Activated T-cell treated with anti-CD3 and anti-CD28 coated beads, Interleukin-2, amount 50 U/mL, for 4 hours (primary cell): ENCODE measurements at regions not wholly inside any gene's neighbourhood (a gene's known extent, or its start where the extent isn't known, plus 50 kb on each side); places are given as distances from the start of the nearest gene placed in this dataset.
A peak's percentile ranks its signal among the peaks of the same experiment; 100 is the strongest.
"Not testable (repeated sequence)": the region's sequence is repeated elsewhere in the genome, so short reads cannot be mapped to it uniquely, and the experiment has no call there.

Source experiments
- ATAC-seq, 2 donors: fragments of 200-7000 bp; cut with Tn5 transposase; one replicate each; pipeline ENCODE4 v1.10.0; 2021
- DNase-seq: peaks from one replicate; pipeline ENCODE4 v3.0.0-alpha.2; 2020
- H3K27me3 Mint-ChIP-seq: one replicate; pipeline ENCODE4 v1.8.0; 2021; ENCODE audit warnings: low read depth, mixed read lengths
- H3K36me3 Mint-ChIP-seq: one replicate; pipeline ENCODE4 v1.8.0; 2022; ENCODE audit warnings: mixed read lengths; ENCODE audit not compliant: insufficient read depth
- H3K4me1 Mint-ChIP-seq: one replicate; pipeline ENCODE4 v1.8.0; 2021; ENCODE audit warnings: low read depth, mixed read lengths
- H3K4me3 Mint-ChIP-seq: one replicate; pipeline ENCODE4 v1.8.0; 2021; ENCODE audit warnings: mild to moderate bottlenecking, moderate library complexity, mixed read lengths
- H3K9me3 Mint-ChIP-seq: one replicate; pipeline ENCODE4 v1.8.0; 2021; ENCODE audit warnings: mixed read lengths

GRCh38 chr1:228944935-228945371, 209.7 kb downstream of the RHOU start:
- Mint-ChIP-seq H3K27me3 (no peaks in the 10 kb centered on the region), H3K9me3 (no peaks in the 10 kb centered on the region), H3K4me1 (no peaks in the 10 kb centered on the region), H3K36me3 (no peaks in the 10 kb centered on the region), H3K4me3 (no peak overlapping the region)
- ATAC-seq (peak in 1 of 2 donors; percentile 53), DNase-seq (no peak)

- Mint-ChIP-seq H3K9me3 (no peaks in the 10 kb centered on the region), H3K27me3 (no peaks in the 10 kb centered on the region), H3K36me3 (no peaks in the 10 kb centered on the region), H3K4me1 (no peaks in the 10 kb centered on the region), H3K4me3 (no peak overlapping the region)
- DNase-seq (no peak), ATAC-seq (no peak)
Measured at GRCh38 chr1:228945885-228946284, 210.6 kb downstream of the RHOU start.

GRCh38 chr1:228949617-228950016, 214.3 kb downstream of the RHOU start:
- not testable (repeated sequence) for H3K9me3 Mint-ChIP-seq, H3K4me1 Mint-ChIP-seq, DNase-seq, ATAC-seq, H3K27me3 Mint-ChIP-seq, H3K4me3 Mint-ChIP-seq, H3K36me3 Mint-ChIP-seq

GRCh38 chr1:228953207-228953606, 217.9 kb downstream of the RHOU start:
- Mint-ChIP-seq H3K4me1 (peaks cover 4% of the 10 kb centered on the region), H3K36me3 (no peaks in the 10 kb centered on the region), H3K4me3 (no peak overlapping the region), H3K9me3 (no peaks in the 10 kb centered on the region), H3K27me3 (no peaks in the 10 kb centered on the region)
- ATAC-seq (no peak), DNase-seq (no peak)

GRCh38 chr1:228953808-228954207, 218.5 kb downstream of the RHOU start:
- H3K9me3 Mint-ChIP-seq, ATAC-seq, H3K4me1 Mint-ChIP-seq, H3K4me3 Mint-ChIP-seq, H3K36me3 Mint-ChIP-seq, H3K27me3 Mint-ChIP-seq, DNase-seq: not testable (repeated sequence)

- Mint-ChIP-seq H3K4me3 (no peak overlapping the region), H3K9me3 (no peaks in the 10 kb centered on the region), H3K27me3 (no peaks in the 10 kb centered on the region), H3K36me3 (no peaks in the 10 kb centered on the region), H3K4me1 (peaks cover 4% of the 10 kb centered on the region)
- DNase-seq: no peak
- ATAC-seq: no peak
Measured at GRCh38 chr1:228955691-228956090, 220.4 kb downstream of the RHOU start.

GRCh38 chr1:228956864-228957263, 221.6 kb downstream of the RHOU start:
- Mint-ChIP-seq H3K9me3 (no peaks in the 10 kb centered on the region), H3K36me3 (no peaks in the 10 kb centered on the region), H3K4me3 (no peak overlapping the region), H3K4me1 (peaks cover 4% of the 10 kb centered on the region), H3K27me3 (no peaks in the 10 kb centered on the region)
- no peak for DNase-seq
- no peak for ATAC-seq

- DNase-seq: no peak
- peaks cover 4% of the 10 kb centered on the region for H3K4me1 Mint-ChIP-seq
Measured at GRCh38 chr1:228957535-228957934, 222.3 kb downstream of the RHOU start.

GRCh38 chr1:228958121-228958520, 222.8 kb downstream of the RHOU start:
- no peaks in the 10 kb centered on the region for H3K36me3 Mint-ChIP-seq
- peaks cover 1% of the 10 kb centered on the region for H3K4me1 Mint-ChIP-seq
- H3K9me3 Mint-ChIP-seq: no peaks in the 10 kb centered on the region
- H3K4me3 Mint-ChIP-seq: no peak overlapping the region
- ATAC-seq (no peak), DNase-seq (no peak)
- no peaks in the 10 kb centered on the region for H3K27me3 Mint-ChIP-seq

More at GRCh38 chr1:228957535-228957934, 222.3 kb downstream of the RHOU start:
- Mint-ChIP-seq H3K36me3 (no peaks in the 10 kb centered on the region), H3K9me3 (no peaks in the 10 kb centered on the region), H3K4me3 (no peak overlapping the region), H3K27me3 (no peaks in the 10 kb centered on the region)
- no peak for ATAC-seq

GRCh38 chr1:228958741-228959140, 223.5 kb downstream of the RHOU start:
- no peaks in the 10 kb centered on the region for H3K4me1 Mint-ChIP-seq
- DNase-seq: no peak
- no peaks in the 10 kb centered on the region for H3K9me3 Mint-ChIP-seq
- no peak overlapping the region for H3K4me3 Mint-ChIP-seq
- no peaks in the 10 kb centered on the region for H3K36me3 Mint-ChIP-seq
- no peak for ATAC-seq
- no peaks in the 10 kb centered on the region for H3K27me3 Mint-ChIP-seq

GRCh38 chr1:228960705-228961104, 225.4 kb downstream of the RHOU start:
- Mint-ChIP-seq H3K36me3 (no peaks in the 10 kb centered on the region), H3K27me3 (no peaks in the 10 kb centered on the region), H3K4me1 (no peaks in the 10 kb centered on the region), H3K9me3 (no peaks in the 10 kb centered on the region), H3K4me3 (no peak overlapping the region)
- ATAC-seq (no peak), DNase-seq (no peak)

GRCh38 chr1:228961511-228961910, 226.2 kb downstream of the RHOU start:
- H3K27me3 Mint-ChIP-seq: no peaks in the 10 kb centered on the region
- DNase-seq (no peak), ATAC-seq (no peak)
- H3K9me3 Mint-ChIP-seq: no peaks in the 10 kb centered on the region
- no peak overlapping the region for H3K4me3 Mint-ChIP-seq
- no peaks in the 10 kb centered on the region for H3K36me3 Mint-ChIP-seq
- H3K4me1 Mint-ChIP-seq: no peaks in the 10 kb centered on the region

- no peak for ATAC-seq
Measured at GRCh38 chr1:228963795-228964177, 228.5 kb downstream of the RHOU start.

GRCh38 chr1:228964178-228965089, 229.2 kb downstream of the RHOU start:
- H3K27me3 Mint-ChIP-seq: no peaks in the 10 kb centered on the region
- no peaks in the 10 kb centered on the region for H3K4me1 Mint-ChIP-seq
- H3K36me3 Mint-ChIP-seq: no peaks in the 10 kb centered on the region
- no peak for DNase-seq
- ATAC-seq: no peak
- H3K9me3 Mint-ChIP-seq: no peaks in the 10 kb centered on the region
- no peak overlapping the region for H3K4me3 Mint-ChIP-seq

More at GRCh38 chr1:228963795-228964177, 228.5 kb downstream of the RHOU start:
- H3K36me3 Mint-ChIP-seq: no peaks in the 10 kb centered on the region
- no peaks in the 10 kb centered on the region for H3K9me3 Mint-ChIP-seq
- no peaks in the 10 kb centered on the region for H3K4me1 Mint-ChIP-seq
- H3K4me3 Mint-ChIP-seq: no peak overlapping the region
- no peak for DNase-seq
- H3K27me3 Mint-ChIP-seq: no peaks in the 10 kb centered on the region

GRCh38 chr1:228968891-228969606, 233.8 kb downstream of the RHOU start:
- H3K4me1 Mint-ChIP-seq: no peaks in the 10 kb centered on the region
- H3K9me3 Mint-ChIP-seq: no peaks in the 10 kb centered on the region
- no peaks in the 10 kb centered on the region for H3K27me3 Mint-ChIP-seq
- DNase-seq (no peak), ATAC-seq (no peak)
- H3K4me3 Mint-ChIP-seq: no peak overlapping the region
- no peaks in the 10 kb centered on the region for H3K36me3 Mint-ChIP-seq
